Effector CD4-positive, alpha-beta T cell (primary cell): ENCODE measurements at regions not wholly inside any gene's neighbourhood (a gene's known extent, or its start where the extent isn't known, plus 50 kb on each side); places are given as distances from the start of the nearest gene placed in this dataset.

ENCODE experiments used
- DNase-seq: peaks from one replicate; pipeline ENCODE4 v3.0.0-alpha.2; 2020

GRCh38 chr16:64450177-64450576 is 671.7 kb downstream of the CDH11 start:
- DNase-seq, result no peak

DNA sequence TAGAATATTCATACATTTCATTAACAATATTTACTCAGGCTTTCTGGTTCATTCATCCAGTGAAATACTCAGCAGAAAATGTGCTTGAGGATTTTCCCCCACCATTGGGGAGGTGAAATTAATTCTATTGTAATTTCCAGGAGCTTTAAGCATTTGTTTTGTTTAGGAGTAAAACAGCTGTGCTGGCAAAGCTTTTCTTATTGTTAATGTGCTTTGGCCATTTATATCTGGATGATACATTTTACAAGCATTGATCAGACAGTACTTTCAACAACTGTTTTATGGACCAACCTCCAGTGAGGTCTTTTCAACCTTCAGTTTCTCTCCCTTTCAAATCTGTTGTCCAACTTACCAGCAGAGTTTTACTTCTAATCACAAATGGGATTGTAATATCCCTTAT is 672.4 kb downstream of the CDH11 start:
- no peak for DNase-seq

- DNase-seq, result no peak
These were observed 676.2 kb downstream of the CDH11 start for GRCh38 chr16:64445649-64446048.

- no peak for DNase-seq
These were observed 676.6 kb downstream of the CDH11 start for GRCh38 chr16:64445245-64445644.

- no peak for DNase-seq
These were observed 681.4 kb downstream of the CDH11 start for GRCh38 chr16:64440421-64440831.

GRCh38 chr16:64440005-64440404 is 681.9 kb downstream of the CDH11 start:
- no peak for DNase-seq

GRCh38 chr16:64437706-64438324 is 684.0 kb downstream of the CDH11 start:
- no peak for DNase-seq

GRCh38 chr16:64434526-64435069 is 687.3 kb downstream of the CDH11 start:
- DNase-seq, result no peak

- DNase-seq, result no peak
These were observed 693.3 kb downstream of the CDH11 start for GRCh38 chr16:64428463-64429113.

GRCh38 chr16:64426131-64426666 is 695.7 kb downstream of the CDH11 start:
- no peak for DNase-seq

DNA sequence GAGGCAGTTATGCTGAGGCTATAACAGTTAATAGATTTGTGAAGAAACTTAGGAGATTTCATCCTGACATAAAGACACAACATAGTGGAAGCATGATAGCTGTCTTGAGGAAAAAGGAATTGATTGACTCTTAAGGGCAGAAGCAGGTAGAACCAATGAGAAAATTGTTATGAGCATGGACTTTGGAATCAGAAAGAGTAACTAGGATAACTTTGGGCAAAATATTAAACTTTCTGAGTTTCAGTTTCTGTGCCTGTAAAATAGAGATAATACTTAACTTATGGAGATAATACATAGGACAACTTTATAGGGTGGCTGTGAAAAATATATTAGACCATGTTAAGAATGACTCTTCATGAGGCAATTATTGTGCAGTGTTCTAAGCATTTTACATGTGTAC is 696.5 kb downstream of the CDH11 start:
- DNase-seq, result no peak

DNA sequence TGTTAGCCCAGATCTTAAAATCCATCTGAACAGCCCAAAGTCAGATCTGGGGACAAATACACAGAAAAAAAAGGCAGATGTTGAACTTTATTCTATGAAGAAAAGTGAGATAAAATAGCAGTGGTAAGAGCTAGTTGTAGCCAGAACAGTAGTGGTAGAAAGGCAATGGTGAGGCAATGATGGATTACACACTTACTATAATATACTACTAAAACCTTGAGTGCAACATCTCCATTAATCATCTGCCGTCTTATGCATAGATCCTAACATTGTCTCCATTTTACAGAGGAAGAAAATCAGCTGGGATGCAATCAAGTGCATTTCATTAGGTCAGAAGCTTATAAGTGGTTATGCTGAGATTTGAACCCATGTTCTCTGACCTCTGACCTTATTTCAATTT is 699.6 kb downstream of the CDH11 start:
- no peak for DNase-seq

DNA sequence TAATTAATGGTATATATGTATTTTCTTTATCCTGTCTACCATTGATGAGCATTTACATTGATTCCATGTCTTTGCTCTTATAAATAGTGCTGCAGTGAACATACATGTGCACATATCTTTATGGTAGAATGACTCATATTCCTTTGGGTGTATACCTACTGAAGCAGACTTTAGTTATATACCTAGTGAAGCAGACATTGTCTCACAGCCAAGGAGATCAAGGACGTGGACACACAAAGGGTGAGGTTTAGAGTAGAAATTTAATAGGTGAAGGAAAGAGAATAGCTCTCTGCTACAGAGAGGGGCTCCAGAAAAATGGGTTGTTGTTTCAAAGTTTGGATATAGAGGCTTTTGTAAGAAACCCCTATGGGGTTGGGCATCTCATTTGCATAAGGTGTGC is 700.3 kb downstream of the CDH11 start:
- no peak for DNase-seq

- no peak for DNase-seq
These were observed 702.0 kb downstream of the CDH11 start for GRCh38 chr16:64419832-64420231.

GRCh38 chr16:64417711-64418227 is 704.1 kb downstream of the CDH11 start:
- no peak for DNase-seq

- DNase-seq, result no peak
These were observed 705.5 kb downstream of the CDH11 start for GRCh38 chr16:64416216-64417005.

DNA sequence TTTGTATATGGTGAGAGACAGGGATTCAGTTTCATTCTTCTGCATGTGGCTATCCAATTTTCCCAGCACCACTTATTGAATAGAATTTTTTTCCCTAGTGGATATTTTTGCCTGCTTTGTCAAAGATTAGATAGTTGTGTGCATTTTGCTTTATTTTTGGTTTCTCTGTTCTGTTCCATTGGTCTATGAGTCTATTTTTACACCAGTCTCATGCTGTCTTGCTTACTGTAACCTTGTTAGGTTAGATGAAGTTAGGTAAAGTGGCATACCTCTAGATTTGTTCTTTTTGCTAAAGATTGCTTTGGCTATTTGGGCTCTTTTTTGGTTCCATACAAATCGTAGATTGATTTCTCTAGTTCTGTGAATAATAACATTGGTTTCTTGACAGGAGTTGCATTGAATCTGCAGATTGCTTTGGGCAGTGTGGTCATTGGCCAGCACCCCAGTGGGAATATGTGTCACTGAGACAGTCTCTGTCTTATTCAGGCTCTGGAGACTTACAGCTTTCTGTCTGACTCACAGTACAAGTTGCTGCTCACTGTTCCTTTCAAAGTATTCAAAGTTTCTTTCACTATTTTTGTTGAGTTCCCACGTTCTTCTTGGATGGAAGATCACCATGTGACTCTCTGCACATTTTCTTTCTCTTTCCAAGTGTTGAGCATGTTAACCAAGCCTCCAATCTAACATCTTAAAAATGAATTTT is 709.1 kb downstream of the CDH11 start:
- no peak for DNase-seq

DNA sequence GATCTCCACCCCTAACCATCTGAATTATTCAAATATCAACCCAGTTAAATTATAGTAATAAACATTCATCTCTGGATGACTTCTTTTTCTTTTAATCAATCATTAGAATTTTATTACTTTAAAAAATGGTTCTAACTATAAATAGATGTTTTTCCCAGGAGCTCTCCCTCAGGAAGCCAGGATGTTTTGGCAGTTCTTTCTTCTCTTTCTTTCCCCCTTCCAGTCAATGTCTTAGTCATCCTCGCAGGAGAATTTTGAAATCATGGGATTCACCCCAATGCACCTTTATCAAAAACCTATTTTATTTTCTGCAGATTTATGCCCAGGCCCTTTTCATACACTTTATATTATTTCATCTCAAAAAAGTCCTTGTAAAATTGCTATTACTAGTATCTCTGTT is 711.6 kb downstream of the CDH11 start:
- no peak for DNase-seq

DNA sequence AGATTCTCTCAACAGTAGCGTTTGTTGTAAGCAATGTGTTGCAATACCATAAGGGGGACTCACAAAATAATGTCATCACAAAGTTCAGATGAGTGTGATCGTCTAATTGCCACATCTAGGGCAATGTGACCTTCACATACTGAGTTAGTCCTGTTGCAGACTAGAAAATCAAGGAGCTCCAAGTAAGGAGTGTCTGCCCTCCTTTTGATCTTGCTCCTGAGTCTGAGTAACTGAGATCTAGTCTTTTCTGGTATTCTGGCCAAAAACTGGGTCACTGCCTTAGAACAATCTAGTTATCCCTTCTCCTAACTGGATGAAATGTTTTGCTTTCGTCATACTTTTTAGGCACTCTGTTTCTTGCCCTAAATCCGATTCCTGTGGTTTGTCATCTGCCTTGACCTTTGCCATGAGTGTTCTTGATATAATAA is 712.1 kb downstream of the CDH11 start:
- DNase-seq, result no peak

GRCh38 chr16:64408699-64409098 is 713.2 kb downstream of the CDH11 start:
- no peak for DNase-seq

DNA sequence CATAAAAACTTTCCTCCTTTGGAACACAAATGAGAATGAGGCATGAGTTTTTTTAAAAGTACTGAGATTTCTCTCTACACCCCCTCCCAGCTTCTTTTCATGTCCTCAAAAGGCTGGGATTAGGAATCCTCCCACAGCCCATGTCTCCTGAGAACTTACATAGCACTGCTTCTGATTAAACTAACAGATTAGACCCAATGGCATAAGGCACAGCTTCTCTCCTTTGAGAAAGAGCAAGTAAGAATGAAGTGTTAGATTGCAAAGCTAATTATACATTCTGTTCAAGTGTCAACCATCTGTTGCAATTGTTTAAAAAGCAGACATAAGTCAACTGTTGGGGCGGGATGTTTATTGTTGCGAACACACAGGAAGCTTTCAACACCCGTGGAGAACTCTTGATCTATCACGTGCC is 715.1 kb downstream of the CDH11 start:
- DNase-seq, result no peak

- DNase-seq, result no peak
These were observed 718.5 kb downstream of the CDH11 start for GRCh38 chr16:64403352-64403751.

GRCh38 chr16:64398793-64399192 is 723.1 kb downstream of the CDH11 start:
- no peak for DNase-seq
